GM23338 (cell line): ENCODE measurements at regions not wholly inside any gene's neighbourhood (a gene's known extent, or its start where the extent isn't known, plus 50 kb on each side); places are given as distances from the start of the nearest gene placed in this dataset.

ENCODE experiments used
- CTCF ChIP-seq, 2 experiments: fragments of 200-600 bp in 1 of 2; sonication (generic) in 1 of 2; conservative IDR thresholded peaks; 2 replicates each; pipeline versions ENCODE4 v1.5.1 to v1.6.1; 2016 to 2017; ENCODE audit warnings: antibody characterized with exemption in 2 of 2, low read depth in 2 of 2, mild to moderate bottlenecking in 2 of 2, moderate library complexity in 1 of 2
- ZNF114 ChIP-seq: fragments of 250-450 bp; sonication (Bioruptor Pico); IDR thresholded peaks from 2 replicates; pipeline ENCODE4 v1.5.0; 2020; ENCODE audit warnings: mild to moderate bottlenecking, moderate library complexity

DNA sequence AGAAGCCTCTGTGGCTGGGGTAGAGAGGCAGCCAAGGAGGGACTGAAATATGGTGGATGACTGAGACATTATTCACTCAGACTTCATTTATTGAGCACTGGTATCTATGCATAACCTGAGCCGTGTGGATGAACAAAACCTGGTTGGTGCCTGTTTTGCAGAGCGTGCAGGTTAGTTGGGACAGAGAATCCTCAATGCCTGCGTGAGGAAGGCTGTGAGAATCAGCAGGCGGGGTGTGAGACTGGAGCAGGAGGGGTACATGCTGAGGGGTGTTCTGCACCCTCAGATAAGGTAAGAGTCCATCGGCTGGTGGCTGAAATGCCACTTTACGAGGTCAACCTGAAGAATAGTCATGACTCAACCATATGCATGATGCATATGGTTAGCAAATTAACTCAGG is 271.6 kb downstream of the MED10 start:
- TF ChIP-seq CTCF (conservative IDR thresholded peaks at IDR 0.05; ENCODE audit: low read depth in 2 of 2) (no peak), ZNF114 (CRISPR knock-in tag) (no peak)
